HCEC 1CT (cell line): ENCODE measurements at regions not wholly inside any gene's neighbourhood (a gene's known extent, or its start where the extent isn't known, plus 50 kb on each side); places are given as distances from the start of the nearest gene placed in this dataset.

ENCODE experiments used
- DNase-seq: peaks from one replicate; pipeline ENCODE4 v3.0.0-alpha.2; 2017

- no peak for DNase-seq
Measured at GRCh38 chr3:103075282-103075681, 640.5 kb downstream of the ZPLD1 start.

DNA sequence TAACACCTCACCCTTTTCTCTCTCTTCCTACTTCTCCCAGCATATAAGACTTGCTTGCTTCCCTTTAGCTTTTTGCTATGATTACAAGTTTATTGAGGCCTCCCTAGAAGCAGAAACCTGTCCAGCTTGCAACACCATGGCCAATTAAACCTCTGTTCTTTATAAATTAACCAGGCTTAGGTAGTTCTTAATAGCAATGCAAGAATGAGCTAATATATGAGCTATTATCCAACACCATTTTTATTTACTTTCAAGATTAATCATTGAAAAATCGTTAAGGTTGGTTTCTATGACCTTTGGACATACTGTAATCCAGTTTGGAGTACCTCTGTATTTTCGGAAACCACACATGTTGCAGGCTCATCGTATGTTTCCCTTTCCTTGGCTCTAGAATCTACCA is 643.1 kb downstream of the ZPLD1 start:
- no peak for DNase-seq

DNA sequence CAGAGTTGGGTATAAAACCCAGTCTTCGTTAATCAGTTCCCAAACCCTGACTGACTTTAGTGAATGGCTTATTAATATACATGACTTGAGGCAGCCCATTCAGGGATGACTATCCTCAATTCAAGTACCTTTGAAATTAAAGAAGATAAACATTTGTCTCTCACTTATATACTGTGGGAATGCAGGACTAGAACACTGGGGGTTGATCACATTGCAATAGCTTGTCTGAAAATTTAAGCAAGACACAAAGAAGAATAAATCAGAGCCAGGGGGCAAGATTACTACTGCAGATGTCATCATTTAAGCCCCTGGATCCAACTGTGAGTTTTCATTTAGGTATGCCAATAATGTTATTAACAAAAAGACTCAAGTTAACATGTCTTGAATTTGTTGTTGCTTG is 647.7 kb downstream of the ZPLD1 start:
- DNase-seq, result no peak

DNA sequence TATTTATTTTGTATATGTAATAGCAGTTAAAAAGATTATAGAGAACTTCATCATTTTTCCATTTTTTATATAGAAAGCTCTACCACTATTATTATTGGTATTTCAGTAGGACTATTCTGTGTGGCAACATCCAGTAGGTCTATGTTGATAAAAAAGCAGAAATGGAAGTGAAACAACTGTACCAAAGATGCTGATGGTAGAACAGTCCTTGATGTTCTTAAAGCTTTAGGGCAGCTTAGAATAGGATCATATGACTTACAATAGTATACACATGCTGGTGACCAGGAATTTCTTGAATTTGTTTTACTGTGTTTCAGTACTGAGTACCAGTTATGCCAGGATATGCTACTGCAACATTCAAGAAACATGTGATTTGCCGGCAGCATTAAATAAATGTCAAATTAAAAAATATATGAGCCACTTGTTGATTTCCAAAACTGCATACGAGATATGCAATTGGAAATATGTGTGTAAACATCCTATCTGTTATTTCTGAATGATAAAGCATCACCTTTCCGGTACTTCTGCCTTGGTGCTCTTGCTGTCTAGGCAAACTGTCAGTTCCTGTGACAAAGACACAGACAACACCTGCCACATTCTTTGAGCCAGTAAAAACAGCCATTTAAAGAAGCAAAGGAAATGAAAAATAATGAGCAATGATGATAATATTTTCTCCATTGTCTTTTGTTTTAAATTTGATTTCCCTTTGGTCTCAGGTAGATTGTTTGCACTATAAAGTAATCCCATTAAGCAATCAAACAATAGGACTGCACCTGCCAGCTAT is 649.2 kb downstream of the ZPLD1 start:
- no peak for DNase-seq

GRCh38 chr3:103085465-103085864 is 650.6 kb downstream of the ZPLD1 start:
- no peak for DNase-seq

GRCh38 chr3:103089758-103090157 is 654.9 kb downstream of the ZPLD1 start:
- DNase-seq, result no peak

DNA sequence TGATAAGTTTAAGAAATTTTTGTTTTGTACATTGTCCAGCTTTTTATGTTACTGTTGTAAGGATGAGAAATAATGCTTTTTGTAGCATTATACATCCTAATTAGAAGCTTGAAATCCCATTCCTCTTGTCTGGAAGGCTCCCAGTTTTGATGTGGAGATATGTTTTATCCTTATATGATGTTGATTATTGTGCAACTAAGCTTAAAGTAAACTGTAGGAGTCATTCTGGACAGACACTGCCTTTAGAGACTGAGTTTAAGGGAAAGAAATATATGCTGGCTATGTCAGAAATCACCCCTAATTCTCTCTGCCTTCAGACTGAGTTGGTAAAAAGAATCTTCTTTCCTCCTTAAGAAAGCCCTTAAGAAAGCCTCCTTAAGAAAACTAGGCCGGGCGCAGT is 670.4 kb downstream of the ZPLD1 start:
- DNase-seq, result no peak

- DNase-seq, result no peak
Measured at GRCh38 chr3:103112273-103112672, 677.5 kb downstream of the ZPLD1 start.

DNA sequence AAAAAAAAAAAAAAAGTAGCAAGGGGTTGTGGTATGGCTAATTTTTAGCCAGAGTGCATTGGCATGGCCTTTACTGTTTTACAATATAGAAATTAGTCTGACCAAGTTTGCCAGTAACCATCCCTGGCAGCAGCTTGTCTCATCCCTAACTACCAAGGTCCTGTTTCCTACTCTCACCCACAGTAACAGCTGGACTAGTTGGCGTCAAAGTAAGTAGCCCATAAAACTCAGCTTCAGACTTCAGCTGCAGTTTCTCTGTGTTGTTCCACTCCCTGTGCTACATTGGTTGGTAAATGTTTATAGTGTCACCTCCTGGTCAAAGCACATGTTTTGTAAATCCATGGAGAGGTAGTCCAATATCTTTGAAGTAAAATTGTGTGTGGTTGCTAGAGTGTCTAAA is 691.3 kb downstream of the ZPLD1 start:
- DNase-seq, result no peak

- DNase-seq, result no peak
Measured at GRCh38 chr3:103127098-103127630, 692.3 kb downstream of the ZPLD1 start.

DNA sequence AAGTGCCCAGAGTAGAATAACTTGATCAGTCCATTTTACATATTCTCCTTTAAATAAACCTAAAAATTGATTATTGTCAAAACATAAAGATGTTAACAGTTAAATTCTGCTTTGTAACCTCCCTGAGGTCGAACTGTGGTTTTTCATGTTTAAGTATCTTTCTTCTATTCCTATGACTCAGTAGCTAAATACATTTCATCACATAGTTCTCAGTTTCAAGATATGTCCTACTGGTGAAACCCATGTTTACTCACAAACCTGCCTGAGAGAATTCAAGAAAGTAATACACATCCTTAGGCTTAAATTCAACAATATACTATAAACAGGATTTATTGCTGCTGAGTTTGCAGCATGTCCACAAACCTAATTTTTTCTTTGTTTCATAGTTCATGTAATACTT is 692.9 kb downstream of the ZPLD1 start:
- DNase-seq, result no peak

DNA sequence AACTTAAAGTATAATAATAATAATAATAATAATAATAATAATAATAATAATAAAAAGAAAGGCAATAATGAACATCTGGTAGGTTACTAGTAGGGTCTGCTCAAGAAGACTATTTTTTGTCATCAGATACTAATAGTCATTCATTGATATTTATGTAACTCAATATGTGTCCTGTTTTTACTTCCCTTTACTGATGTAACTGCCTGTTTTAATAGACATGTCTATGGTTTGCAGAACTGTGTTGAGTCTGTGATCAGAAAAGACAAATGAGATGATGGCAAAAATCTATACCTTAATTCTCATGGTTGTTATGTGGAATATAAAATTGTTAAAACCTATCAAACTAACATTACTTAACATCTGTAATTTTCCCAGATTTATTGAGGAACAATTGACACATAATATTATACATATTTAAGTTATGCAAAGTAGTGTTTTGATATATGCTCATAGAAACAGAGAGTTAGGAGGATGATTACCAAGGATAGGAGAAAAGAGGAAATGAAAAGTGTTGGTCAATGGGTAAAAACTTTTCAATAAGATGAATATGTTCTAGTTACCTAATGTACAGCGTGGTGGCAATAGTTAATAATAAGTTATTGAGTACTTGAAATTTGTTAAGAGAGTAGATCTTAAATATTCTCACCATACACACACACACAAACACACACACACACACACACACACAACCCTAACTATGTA is 699.4 kb downstream of the ZPLD1 start:
- no peak for DNase-seq

GRCh38 chr3:103136621-103137020 is 701.8 kb downstream of the ZPLD1 start:
- no peak for DNase-seq

GRCh38 chr3:103137830-103138229 is 703.0 kb downstream of the ZPLD1 start:
- no peak for DNase-seq

- DNase-seq, result no peak
Measured at GRCh38 chr3:103158183-103158582, 723.4 kb downstream of the ZPLD1 start.

DNA sequence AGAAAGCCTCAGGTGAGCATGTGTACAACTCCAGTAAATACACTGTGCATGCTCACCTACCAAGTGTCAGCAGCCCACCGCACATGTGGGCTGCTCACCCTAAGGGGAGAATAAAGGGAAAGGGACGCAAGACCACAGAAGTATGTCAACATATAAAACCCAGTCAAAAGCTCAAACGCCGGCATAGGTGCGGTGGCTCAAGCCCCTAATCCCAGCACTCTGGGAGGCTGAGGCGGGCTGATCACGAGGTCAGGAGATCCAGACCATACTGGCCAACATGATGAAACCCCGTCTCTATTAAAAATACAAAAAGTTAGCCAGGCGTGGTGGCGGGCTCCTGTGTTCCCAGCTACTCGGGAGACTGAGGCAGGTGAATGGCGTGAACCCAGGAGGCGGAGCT is 732.1 kb downstream of the ZPLD1 start:
- no peak for DNase-seq

DNA sequence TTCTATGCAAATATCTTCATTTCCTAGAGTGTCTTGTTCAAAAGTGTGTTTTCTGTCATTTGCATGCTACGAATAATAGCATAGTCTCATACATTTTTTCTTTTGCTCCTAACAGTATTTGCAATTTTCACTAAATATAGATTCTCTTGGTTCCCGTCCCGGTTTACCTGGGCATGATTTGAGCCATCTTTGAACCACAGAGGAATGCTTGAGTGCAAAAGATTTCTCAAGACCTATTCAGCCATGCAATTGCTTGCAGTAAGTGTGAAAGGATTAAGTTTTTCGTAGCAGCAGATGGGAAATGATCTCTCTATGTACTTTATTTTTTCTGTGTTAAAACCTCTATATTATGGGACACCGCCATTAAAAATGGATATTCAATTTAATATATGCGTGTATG is 733.0 kb downstream of the ZPLD1 start:
- DNase-seq, result no peak

DNA sequence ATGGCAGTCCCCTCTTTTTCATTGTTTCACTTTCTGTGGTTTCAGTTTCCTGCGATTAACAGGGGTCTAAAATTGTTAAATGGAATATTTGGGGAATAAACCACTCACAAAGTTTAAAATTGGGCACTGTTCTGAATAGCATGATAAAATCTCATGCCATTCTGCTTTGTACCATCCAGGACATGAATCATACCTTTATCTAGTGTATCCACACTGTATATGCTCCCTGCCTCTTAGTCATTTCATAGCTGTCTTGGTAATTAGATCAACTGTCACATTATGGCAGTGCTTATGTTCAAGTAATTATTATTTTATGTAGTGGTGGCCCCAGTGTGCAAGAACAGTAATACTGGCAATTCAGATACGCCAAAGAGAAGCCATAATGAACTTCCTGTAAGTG is 734.5 kb downstream of the ZPLD1 start:
- no peak for DNase-seq

DNA sequence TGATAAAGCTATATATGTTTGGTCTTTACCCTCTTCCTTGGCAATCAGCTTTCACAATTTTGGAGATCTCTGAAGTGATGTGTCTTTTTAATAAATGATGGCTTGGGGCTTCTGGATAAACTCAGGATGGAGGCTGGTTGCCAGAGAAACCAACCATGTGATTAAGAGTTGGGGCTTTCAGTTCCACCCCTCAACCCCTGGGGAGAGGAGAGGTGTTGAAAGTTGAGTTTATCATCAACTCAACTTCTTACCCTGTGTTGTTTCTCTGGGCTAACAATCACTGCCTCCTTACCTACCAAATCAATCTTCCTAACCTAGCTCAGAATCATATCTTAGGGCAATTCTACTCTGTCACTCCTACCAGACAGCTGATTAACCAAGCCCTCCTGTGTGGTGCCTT is 735.8 kb downstream of the ZPLD1 start:
- no peak for DNase-seq

DNA sequence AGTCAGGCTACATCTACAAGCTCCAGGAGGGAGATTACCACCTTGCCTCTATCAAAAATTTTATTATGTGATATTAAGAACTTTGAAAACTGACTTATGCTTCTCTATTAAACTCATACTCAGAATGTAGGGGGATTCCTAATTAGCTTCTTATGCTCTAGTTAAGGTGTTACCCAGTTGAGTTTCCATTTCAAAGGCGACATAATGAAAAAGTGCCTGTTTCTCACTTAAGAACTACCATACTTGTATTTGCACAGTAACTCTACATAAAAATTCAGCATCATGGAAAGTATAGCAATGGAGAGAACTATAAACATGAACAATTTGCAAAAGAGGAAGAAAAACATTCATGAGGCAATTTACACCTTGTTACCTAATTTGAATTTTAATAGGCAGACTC is 739.1 kb downstream of the ZPLD1 start:
- no peak for DNase-seq

DNA sequence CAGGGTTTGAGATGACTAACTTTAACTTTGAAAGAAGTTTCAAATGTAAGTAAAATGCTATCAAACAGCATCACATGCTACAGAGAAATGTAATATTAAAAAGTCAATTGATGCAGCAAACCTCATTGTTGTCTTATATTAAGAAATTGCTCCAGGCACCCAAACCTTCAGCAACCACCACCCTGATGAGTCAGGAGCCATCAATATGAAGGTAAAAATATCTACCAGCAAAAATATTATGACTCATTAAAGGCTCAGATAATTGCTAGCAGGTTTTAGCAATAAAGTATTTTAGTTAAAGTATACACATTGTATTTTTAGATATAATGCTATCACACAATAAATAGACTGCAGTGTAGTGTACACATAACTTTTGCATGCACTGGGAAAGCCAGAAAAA is 746.3 kb downstream of the ZPLD1 start:
- no peak for DNase-seq

DNA sequence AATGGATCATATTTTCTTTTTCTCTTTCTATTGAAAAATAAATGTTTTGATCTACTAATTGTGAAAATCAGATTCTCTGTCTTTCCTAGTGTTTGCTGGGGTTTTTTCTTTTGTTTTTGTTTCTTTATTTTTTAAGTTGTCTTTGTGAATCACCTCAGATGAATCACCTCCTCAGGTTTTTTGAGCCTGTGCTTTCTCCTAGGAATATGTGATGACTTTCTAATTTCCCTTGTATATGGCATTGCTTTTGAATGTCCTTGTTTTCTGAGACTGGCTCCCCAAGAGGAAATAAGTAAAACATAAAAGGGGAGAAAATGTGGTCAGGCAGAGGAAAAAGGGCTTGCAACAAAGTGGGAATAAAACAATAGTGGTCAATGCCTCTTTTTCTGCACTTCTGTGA is 750.0 kb downstream of the ZPLD1 start:
- DNase-seq, result no peak

DNA sequence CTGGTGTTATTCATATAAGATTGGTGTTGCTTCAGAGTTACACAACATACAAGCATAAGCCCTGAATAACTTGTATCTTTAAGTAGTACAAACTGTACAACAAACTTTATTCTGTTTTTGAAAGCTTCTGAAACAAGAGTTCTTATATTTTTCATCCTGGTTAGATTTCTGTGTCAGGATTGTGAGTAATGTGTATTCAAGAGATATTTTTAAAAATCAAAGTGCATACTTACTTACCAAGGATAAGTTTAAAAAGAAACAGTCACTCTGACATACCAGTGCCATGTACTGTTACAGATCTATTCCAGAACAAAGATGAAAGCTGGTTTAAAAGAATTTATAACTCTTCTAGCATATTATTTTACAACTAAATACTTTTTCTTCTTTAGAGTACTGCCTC is 755.1 kb downstream of the ZPLD1 start:
- DNase-seq, result no peak

- no peak for DNase-seq
Measured at GRCh38 chr3:103195216-103195615, 760.4 kb downstream of the ZPLD1 start.

DNA sequence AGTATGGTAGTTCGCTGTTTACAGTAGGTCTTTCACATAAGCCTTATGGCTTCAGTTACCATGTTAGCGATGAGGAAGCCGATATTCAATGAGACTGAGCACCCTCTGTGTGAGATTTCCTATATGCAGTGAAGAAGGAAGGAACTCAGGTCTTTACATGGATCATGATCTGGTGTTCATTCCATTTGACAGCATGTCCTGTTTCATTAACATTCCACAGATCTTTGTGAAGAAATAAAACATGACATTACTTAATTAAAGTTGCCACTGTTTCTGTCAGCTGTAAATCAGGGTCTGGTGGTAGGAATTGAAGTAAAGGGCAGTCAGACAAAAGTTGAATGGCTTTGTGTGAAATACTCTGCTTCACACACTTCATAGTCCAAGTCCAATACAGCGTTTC is 768.6 kb downstream of the ZPLD1 start:
- DNase-seq, result no peak
